ENCODE measurements at regions not wholly inside any gene's neighbourhood (a gene's known extent, or its start where the extent isn't known, plus 50 kb on each side); places are given as distances from the start of the nearest gene placed in this dataset.

DNA sequence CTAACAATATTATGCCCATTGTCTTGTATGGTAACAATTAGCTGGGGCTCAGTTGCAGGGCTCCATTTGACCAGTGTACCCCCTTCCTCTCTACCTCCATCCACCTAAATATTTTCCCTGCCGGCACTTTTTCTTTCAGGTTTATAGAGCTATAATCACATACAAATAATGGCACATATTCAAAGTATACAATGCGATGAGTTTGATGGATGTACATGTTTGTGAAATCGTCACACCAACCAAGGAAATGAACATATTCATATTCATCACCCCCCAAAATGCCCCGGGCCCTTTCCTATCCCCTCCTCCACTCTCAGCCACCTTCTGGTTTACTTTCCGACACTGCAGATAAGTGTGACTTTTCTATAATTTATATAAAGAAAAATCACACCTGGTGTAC is 351.5 kb downstream of the GADD45G start:
- DNase-seq (ENCODE audit: low read depth, low spot score) = no peak

- no peak for DNase-seq (ENCODE audit: low read depth, low spot score)
Observed at GRCh38 chr9:89956907-89957306, 352.1 kb downstream of the GADD45G start.

DNA sequence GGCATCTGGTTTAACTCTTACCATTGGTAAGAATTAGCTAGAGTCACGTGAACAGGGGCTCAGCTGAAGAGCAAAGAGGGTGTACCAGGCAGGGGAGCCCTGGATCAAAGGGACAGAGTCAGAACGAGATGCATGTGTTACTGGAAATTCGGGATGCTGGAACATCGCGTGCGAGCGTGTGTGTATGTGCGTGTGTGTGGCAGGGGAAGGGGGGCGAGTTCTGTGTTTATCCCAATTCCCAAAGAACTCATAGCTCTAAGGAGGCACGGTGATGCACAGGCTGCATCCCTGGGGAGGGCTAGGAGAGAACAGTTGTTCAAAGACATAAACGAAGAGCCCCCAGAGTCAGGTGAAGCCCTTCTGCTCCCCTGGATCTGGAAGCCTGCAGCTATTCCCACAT is 353.3 kb downstream of the GADD45G start:
- no peak for DNase-seq (ENCODE audit: low read depth, low spot score)

DNA sequence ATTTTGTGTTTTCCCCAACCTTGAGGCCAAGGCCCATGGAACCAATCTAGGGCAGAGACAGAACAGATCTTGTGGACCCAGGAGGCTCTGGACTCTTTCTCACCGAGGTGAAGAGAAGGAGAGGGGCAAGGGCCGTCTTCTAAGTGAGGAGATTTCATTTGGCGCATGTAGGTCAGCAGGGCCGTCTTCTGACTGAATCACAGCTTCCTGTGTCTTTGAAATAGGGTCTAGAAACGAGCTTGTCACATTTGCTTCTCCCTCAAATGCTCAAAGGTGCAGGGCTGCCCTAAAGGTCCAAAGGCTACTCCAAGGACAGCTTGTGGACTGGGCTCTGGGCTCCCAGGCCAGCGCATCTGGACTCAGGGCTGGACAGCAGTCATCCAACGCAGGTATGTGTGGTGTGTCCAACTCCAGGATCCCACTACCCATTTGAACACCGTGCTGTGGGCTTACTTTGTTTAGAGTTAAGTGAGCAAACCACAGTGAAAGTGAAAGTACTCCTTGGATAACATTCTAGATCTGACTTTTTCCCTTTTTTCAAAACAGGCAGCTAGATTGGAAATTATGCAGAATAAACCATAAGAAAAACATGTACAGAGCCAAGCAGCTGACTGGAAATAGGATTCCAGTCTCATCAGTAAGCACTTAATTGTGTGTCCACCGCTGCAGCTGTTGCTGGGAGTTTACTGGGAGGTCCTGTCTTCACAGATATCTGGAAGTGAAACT is 357.0 kb downstream of the GADD45G start:
- no peak for DNase-seq (ENCODE audit: low read depth, low spot score)

DNA sequence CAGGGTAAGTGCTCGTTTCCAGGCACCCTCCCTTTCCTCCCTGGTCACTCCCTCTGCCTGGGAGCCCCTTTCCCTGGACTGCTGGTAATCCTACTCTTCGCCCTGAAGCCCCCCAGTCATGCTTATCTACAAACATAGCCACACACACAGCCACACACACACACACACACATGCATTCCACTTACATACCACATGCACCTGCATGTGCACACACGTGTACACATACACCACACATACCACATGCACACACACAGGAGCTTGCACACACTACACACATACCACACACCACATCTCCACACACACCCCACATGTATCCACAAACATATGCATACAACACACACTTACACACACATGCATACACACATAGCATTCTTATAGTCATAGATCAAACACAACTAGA is 358.5 kb downstream of the GADD45G start:
- DNase-seq (ENCODE audit: low read depth, low spot score) = no peak

DNA sequence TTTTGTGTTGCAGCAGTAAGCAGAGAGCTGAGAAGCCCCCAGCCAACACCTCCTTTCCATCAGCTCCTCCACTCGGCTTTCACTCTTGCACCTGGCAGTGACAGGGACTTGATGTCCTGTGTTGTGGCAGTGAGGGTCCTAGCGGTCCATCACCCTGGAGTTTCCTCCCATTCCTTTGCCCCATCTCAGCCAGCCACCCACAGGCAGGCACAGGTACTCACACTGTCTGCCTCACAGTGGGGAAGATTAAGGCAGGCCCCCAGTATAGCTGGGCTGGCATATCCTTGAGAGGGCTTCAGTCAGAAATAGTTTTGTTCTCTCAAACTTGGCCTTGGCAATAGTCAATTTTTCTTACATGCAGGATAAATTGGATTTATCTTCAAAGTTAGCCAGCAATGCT is 362.7 kb downstream of the GADD45G start:
- DNase-seq (ENCODE audit: low read depth, low spot score) = no peak

DNA sequence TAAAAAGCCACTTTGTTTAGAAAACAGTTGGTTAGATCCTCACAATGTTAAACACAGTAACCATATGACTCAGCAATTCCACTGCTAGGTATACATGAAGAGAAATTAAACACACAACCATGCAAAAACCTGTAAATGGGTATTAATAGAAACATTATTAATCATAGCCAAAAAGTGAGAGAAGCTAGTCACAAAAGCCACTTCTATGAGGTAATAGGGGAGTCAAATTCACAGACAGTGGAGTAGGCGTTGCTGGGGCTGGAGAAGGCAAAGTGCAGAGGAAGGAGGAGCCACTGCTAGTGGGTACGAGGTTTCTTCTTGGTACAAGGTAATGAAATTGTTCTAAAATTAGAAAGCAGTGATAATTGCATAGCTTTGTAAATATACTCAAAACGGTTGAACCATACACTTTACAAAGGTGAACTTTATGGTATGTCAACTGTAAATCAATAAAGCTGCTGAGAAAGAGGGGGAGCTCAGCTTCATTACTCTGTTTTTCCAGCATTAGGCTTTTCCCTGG is 364.4 kb downstream of the GADD45G start:
- no peak for DNase-seq (ENCODE audit: low read depth, low spot score)

DNA sequence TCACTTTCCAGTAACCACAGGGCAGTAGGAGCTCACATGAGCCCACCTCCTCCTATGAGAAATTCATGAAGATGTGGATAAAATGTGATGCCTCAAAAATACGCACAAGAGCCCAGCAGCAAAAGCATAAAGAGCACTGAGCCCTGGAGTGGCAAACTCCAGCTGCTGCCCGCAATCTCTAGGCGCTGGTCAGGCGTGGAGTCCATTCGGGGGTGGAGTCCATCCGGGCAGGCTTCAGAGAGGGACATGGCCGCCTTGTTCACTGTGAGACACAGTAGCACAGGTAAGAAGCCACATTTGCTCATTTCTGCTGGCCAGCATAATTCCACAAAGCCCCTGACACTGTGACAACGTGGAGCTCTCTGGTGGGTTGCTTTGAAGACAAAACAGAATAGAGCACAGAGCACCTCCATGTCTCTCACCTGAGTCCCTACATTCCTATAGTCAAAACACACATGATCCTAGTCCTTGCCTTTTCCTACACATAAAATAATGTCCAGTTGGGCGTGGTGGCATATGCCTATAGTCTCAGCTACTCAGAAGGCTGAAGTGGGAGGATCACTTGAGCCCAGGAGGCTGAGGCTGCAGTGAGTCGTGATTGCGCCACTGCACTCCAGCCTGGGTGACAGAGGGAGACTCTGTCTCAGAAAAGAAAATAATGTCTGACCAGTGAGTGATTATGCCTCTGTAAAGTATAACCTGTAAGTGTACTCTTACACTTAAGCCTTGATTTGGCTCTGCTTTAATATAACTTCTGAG is 365.2 kb downstream of the GADD45G start:
- no peak for DNase-seq (ENCODE audit: low read depth, low spot score)

GRCh38 chr9:89970701-89971100 is 365.9 kb downstream of the GADD45G start:
- no peak for DNase-seq (ENCODE audit: low read depth, low spot score)

DNA sequence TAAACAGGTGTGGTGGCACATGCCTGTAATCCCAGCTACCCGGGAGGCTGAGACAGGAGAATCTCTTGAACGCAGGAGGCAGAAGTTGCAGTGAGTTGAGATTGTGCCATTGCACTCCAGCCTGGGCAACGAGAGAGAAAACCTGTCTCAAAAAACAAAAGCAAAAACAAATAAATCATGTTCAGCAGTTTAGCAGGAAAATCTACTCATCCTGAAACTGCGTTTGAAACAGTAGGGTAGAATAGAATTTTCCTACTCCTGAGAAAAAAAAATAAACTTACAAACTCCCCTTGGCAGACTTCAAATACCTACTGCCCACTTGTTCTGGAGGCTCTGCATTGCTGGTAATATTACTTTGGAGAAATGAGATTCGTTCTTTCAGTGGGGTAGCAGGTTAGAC is 367.7 kb downstream of the GADD45G start:
- DNase-seq (ENCODE audit: low read depth, low spot score) = no peak

DNA sequence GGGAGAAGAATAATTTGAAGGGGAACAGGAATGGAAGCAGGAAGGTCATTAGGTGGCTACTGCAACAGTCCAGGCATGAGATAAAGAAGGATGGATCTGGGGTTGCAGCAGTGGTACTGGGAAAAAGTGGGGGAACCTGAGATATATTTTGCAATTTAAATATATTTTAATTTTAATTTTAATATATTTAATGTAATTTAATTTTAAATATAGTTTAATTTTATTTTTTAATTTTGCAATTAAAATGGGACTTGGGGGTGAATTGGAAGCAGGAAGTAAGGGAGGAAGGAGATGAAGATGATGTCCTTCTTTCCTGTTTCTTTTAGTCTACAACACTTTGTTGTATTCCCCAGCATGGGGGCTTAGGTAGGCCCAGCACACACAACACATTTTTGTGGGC is 369.8 kb downstream of the GADD45G start:
- no peak for DNase-seq (ENCODE audit: low read depth, low spot score)

GRCh38 chr9:89975024-89975423 is 370.2 kb downstream of the GADD45G start:
- DNase-seq (ENCODE audit: low read depth, low spot score) = no peak

- no peak for DNase-seq (ENCODE audit: low read depth, low spot score)
Observed at GRCh38 chr9:89975630-89976029, 370.8 kb downstream of the GADD45G start.

DNA sequence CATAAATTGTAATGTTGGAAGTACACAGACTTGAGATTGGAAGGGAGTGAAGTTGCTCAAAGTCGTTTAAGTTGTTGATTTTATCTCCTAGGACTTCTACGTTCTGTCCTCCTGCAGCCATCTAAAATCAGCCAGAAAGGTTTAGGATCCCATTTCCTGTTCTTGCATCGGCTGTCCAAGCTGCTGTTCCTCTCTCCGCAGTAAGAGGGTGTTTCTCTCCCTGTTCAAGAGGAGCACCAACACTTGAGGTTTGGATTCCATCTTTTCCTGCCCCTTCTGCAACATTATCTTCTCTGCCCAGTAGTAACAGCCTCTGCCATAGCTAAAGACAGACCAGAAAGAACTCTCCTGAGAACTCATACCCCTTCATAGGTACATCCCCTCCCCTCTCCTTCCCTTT is 373.4 kb downstream of the GADD45G start:
- no peak for DNase-seq (ENCODE audit: low read depth, low spot score)

DNA sequence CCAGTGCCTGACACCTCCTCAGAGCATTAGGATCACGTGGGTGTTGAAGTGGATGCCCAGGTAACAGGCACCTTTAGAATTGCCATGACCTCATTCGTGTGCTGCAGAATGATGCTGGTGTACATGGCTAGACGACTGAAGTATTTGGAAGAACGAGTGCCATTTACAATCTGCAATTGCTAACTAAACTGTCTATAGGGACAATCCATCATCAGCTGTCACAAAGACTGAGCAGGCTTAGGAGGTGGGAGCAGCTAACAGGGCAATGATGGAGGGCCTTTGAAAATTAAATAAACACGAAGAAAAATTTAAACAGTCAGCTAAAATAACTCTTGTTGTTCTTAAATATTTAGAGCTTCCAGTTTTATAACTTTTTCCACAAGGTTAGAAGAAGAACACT is 375.8 kb downstream of the GADD45G start:
- no peak for DNase-seq (ENCODE audit: low read depth, low spot score)

DNA sequence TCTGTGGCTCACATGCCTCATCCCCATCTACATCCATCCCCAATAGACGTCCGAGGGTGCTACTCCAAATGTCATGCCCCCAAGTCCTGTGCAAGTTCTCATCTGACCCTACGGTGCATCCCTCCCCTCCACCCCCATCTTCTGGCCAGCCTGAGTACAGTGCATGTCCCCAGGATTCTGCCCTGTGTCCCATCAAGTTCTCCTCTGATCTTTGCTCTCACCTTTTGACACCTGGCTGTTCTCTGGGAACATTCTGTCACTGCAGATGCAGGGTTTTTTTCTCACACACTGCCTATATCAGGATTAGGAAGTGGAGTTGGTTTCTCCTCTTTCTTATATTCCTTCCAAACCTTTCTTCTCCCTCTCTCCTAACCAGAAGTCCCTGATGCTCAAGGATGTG is 377.2 kb downstream of the GADD45G start:
- DNase-seq (ENCODE audit: low read depth, low spot score) = no peak

DNA sequence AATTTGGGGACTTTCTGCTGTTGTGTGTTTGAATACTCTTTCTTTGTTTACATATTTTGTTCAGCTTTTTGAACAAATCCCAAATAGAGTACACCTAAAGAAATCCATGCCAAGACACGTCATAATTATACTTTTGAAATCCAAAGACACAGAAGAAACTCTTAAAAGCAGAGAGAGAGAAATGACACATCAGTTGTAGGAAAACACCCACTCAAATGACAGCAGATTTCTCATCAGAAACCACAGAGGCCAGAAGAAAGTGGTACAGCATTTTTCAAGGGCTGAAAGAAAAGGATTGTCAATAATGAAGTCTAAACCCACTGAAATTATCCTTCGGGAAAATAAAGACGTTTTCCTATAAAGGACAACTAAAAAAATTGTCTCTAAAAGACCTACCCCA is 378.6 kb downstream of the GADD45G start:
- no peak for DNase-seq (ENCODE audit: low read depth, low spot score)

- DNase-seq (ENCODE audit: low read depth, low spot score) = no peak
Observed at GRCh38 chr9:89984214-89984613, 379.4 kb downstream of the GADD45G start.

- no peak for DNase-seq (ENCODE audit: low read depth, low spot score)
Observed at GRCh38 chr9:89985068-89985467, 380.3 kb downstream of the GADD45G start.

DNA sequence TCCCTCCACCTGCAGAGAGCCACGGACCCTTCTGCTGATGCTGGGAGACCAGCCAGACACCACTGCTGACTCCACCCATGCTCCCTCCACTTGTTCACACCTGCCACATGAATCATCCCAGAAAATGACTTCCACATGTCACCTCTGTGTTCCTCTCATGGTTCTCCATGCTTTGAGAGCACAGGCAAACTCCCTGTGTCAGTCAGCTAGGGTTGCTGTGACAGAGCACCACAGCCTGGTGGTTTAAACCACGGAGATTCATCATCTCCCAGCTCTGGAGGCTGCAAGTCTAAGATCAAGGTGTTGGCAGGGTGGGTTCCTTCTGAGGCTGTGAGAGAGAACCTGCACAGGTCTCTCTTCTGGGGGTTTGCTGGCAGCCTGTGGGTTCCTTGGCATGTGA is 381.4 kb downstream of the GADD45G start:
- DNase-seq (ENCODE audit: low read depth, low spot score) = no peak

- no peak for DNase-seq (ENCODE audit: low read depth, low spot score)
Observed at GRCh38 chr9:89988458-89988857, 383.6 kb downstream of the GADD45G start.

- no peak for DNase-seq (ENCODE audit: low read depth, low spot score)
Observed at GRCh38 chr9:89991204-89991790, 386.5 kb downstream of the GADD45G start.
